H9 (cell line): ENCODE measurements at regions not wholly inside any gene's neighbourhood (a gene's known extent, or its start where the extent isn't known, plus 50 kb on each side); places are given as distances from the start of the nearest gene placed in this dataset.

Experiments used
- DNase-seq: peaks from one replicate; pipeline ENCODE4 v3.0.0-alpha.2; 2017
- H2AFZ ChIP-seq: one replicate; pipeline ENCODE4 v1.6.1; 2013; ENCODE audit warnings: mild to moderate bottlenecking, low read length, control low read depth, moderate library complexity
- H2AK5ac ChIP-seq: 2 replicates; pipeline ENCODE4 v1.6.1; 2013; ENCODE audit warnings: low read length, control low read depth, mixed read lengths; ENCODE audit not compliant: insufficient read length
- H2BK120ac ChIP-seq: one replicate; pipeline ENCODE4 v1.6.1; 2013; ENCODE audit warnings: low read depth, mild to moderate bottlenecking, low read length, control low read depth, inconsistent platforms; ENCODE audit not compliant: poor library complexity, severe bottlenecking
- H2BK12ac ChIP-seq: 2 replicates; pipeline ENCODE4 v1.6.1; 2013; ENCODE audit warnings: low read length, control low read depth, mixed read lengths, low read depth; ENCODE audit not compliant: insufficient read length
- H2BK15ac ChIP-seq: 2 replicates; pipeline ENCODE4 v1.6.1; 2013; ENCODE audit warnings: low read depth, low read length, control low read depth
- H2BK20ac ChIP-seq: one replicate; pipeline ENCODE4 v1.6.1; 2013; ENCODE audit warnings: low read depth, mild to moderate bottlenecking, low read length, control low read depth, inconsistent platforms; ENCODE audit not compliant: poor library complexity, severe bottlenecking
- H2BK5ac ChIP-seq: 2 replicates; pipeline ENCODE4 v1.6.1; 2013; ENCODE audit warnings: low read length, control low read depth, mixed read lengths; ENCODE audit not compliant: insufficient read length
- H3K14ac ChIP-seq: 2 replicates; pipeline ENCODE4 v1.6.1; 2013; ENCODE audit warnings: low read length, control low read depth; ENCODE audit not compliant: insufficient read depth
- H3K18ac ChIP-seq: 2 replicates; pipeline ENCODE4 v1.6.1; 2013; ENCODE audit warnings: low read depth, mild to moderate bottlenecking, mixed read lengths, low read length, control low read depth; ENCODE audit not compliant: insufficient read length
- H3K23ac ChIP-seq: 2 replicates; pipeline ENCODE4 v1.6.1; 2013; ENCODE audit warnings: low read length, control low read depth, mixed read lengths, low read depth; ENCODE audit not compliant: insufficient read length
- H3K23me2 ChIP-seq: 2 replicates; pipeline ENCODE4 v1.6.1; 2013; ENCODE audit warnings: low read depth, mild to moderate bottlenecking, mixed read lengths, low read length, control low read depth; ENCODE audit not compliant: insufficient read length, poor library complexity, severe bottlenecking
- H3K27ac ChIP-seq: 2 replicates; pipeline ENCODE4 v1.5.1; 2013; ENCODE audit warnings: low read length, control low read depth, mixed read lengths, low read depth; ENCODE audit not compliant: insufficient read length
- H3K27me3 ChIP-seq: 2 replicates; pipeline ENCODE4 v1.6.1; 2013; ENCODE audit warnings: low read length, control low read depth, inconsistent platforms; ENCODE audit not compliant: insufficient read depth
- H3K4ac ChIP-seq: 2 replicates; pipeline ENCODE4 v1.6.1; 2013; ENCODE audit warnings: low read depth, mild to moderate bottlenecking, control low read depth, inconsistent platforms, low read length, moderate library complexity
- H3K4me1 ChIP-seq: 2 replicates; pipeline ENCODE4 v1.6.1; 2013; ENCODE audit warnings: low read length, control low read depth, inconsistent platforms; ENCODE audit not compliant: insufficient read depth
- H3K4me2 ChIP-seq: 2 replicates; pipeline ENCODE4 v1.6.1; 2013; ENCODE audit warnings: low read length, control low read depth, mixed read lengths; ENCODE audit not compliant: insufficient read length, insufficient read depth
- H3K56ac ChIP-seq: 2 replicates; pipeline ENCODE4 v1.6.1; 2013; ENCODE audit warnings: low read depth, mild to moderate bottlenecking, mixed read lengths, low read length, control low read depth; ENCODE audit not compliant: insufficient read length
- H3K79me1 ChIP-seq: 2 replicates; pipeline ENCODE4 v1.6.1; 2013; ENCODE audit warnings: low read depth, mild to moderate bottlenecking, moderate library complexity, low read length, control low read depth, inconsistent platforms; ENCODE audit not compliant: insufficient read depth, poor library complexity, severe bottlenecking
- H3K79me2 ChIP-seq: 2 replicates; pipeline ENCODE4 v1.6.1; 2013; ENCODE audit warnings: low read length, control low read depth, inconsistent platforms; ENCODE audit not compliant: insufficient read depth
- H3K9ac ChIP-seq: 2 replicates; pipeline ENCODE4 v1.6.1; 2013; ENCODE audit warnings: low read length, control low read depth, mixed read lengths; ENCODE audit not compliant: insufficient read length; ENCODE audit errors: extremely low read depth
- H3K9me3 ChIP-seq: one replicate; pipeline ENCODE4 v1.6.1; 2013; ENCODE audit warnings: low read depth, low read length, inconsistent platforms; ENCODE audit not compliant: control insufficient read depth
- H3T11ph ChIP-seq: one replicate; pipeline ENCODE4 v1.6.1; 2013; ENCODE audit warnings: mild to moderate bottlenecking, low read length, control low read depth, inconsistent platforms
- H4K20me1 ChIP-seq: one replicate; pipeline ENCODE4 v1.6.1; 2013; ENCODE audit not compliant: control insufficient read depth, insufficient read length, insufficient read depth
- H4K5ac ChIP-seq: 2 replicates; pipeline ENCODE4 v1.6.1; 2013; ENCODE audit warnings: low read depth, mild to moderate bottlenecking, mixed read lengths, low read length, control low read depth; ENCODE audit not compliant: insufficient read length
- H4K8ac ChIP-seq: replicated peaks from 2 replicates; pipeline ENCODE4 v1.6.1; 2013; ENCODE audit warnings: low read length, control low read depth, mixed read lengths, low read depth; ENCODE audit not compliant: insufficient read length
- H4K91ac ChIP-seq: 2 replicates; pipeline ENCODE4 v1.6.1; 2013; ENCODE audit warnings: low read depth, mild to moderate bottlenecking, moderate library complexity, mixed read lengths, low read length, control low read depth; ENCODE audit not compliant: insufficient read length
- H3K27ac Mint-ChIP-seq, 3 experiments: 2 replicates in 2 of 3; 3 replicates in 1 of 3; pipeline ENCODE4 v1.8.0; 2020 to 2021; ENCODE audit warnings: mixed read lengths in 3 of 3, mild to moderate bottlenecking in 1 of 3, moderate library complexity in 1 of 3
- H3K27me3 Mint-ChIP-seq: 2 replicates; pipeline ENCODE4 v1.8.0; 2021; ENCODE audit warnings: low read depth, mild to moderate bottlenecking, moderate library complexity, mixed read lengths
- H3K36me3 Mint-ChIP-seq, 3 experiments: 2 replicates in 2 of 3; 3 replicates in 1 of 3; pipeline ENCODE4 v1.8.0; 2020 to 2021; ENCODE audit warnings: low read depth in 3 of 3, mixed read lengths in 3 of 3; ENCODE audit not compliant: insufficient read depth in 1 of 3
- H3K4me1 Mint-ChIP-seq, 2 experiments: 2 replicates each; pipeline ENCODE4 v1.8.0; 2020; ENCODE audit warnings: mixed read lengths in 2 of 2
- H3K4me3 Mint-ChIP-seq, 2 experiments: 2 replicates in 1 of 2; 3 replicates in 1 of 2; pipeline ENCODE4 v1.8.0; 2020 to 2021; ENCODE audit warnings: mild to moderate bottlenecking in 2 of 2, mixed read lengths in 2 of 2, moderate library complexity in 1 of 2
- H3K9me3 Mint-ChIP-seq, 2 experiments: 2 replicates in 1 of 2; 3 replicates in 1 of 2; pipeline ENCODE4 v1.8.0; 2020; ENCODE audit warnings: mild to moderate bottlenecking in 2 of 2, mixed read lengths in 2 of 2, moderate library complexity in 1 of 2
- CTCF ChIP-seq: fragments of 200-600 bp; sonication (generic); conservative IDR thresholded peaks from 3 replicates; pipeline ENCODE4 v1.8.0; 2021; ENCODE audit warnings: antibody characterized with exemption, mild to moderate bottlenecking
- WGBS: extraction: QIAGEN DNeasy Blood & Tissue Kit; methylation state at CpG from one replicate; pipeline ENCODE4 v1.1.7; 2013; ENCODE audit warnings: missing lambda C conversion rate, low lambda C conversion rate, mixed read lengths; ENCODE audit not compliant: insufficient read length; ENCODE audit errors: extremely low coverage; 5-methylcytosine and 5-hydroxymethylcytosine counted together

DNA sequence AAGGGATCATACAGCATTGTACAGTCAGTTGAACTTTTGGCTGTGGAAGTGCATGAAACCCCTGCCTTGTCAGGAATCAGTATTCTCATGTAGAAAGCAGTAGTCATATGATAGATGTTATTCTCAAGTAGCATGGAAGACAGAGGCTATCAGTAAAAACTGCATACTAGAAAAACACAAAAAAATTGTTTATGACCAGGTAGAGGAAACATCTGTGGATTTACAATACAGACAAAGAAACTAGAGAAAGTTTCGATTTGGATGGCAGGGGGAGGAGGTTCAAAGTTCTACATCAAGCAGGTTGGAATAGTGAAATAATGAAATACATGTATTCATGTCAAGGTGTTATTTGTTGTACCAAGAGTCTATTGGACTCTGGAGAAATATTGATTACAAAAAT, 212.3 kb upstream of the DDI1 start:
- Histone ChIP-seq H2BK15ac (no peak overlapping the region), H4K91ac (no peak overlapping the region), H2BK12ac (no peak overlapping the region), H3K9me3 (no peaks in the 10 kb centered on the region), H2BK5ac (no peak overlapping the region), H3K56ac (no peak overlapping the region), H2BK20ac (no peak overlapping the region), H3K27ac (no peak overlapping the region), H3K9ac (no peak overlapping the region), H3K4me2 (no peak overlapping the region), H3K27me3 (no peaks in the 10 kb centered on the region), H2AFZ (no peak overlapping the region), H3K14ac (no peak overlapping the region), H3K23ac (no peak overlapping the region), H3K4me1 (no peaks in the 10 kb centered on the region), H3K79me1 (no peaks in the 10 kb centered on the region), H3K79me2 (no peaks in the 10 kb centered on the region), H4K5ac (no peak overlapping the region), H3K18ac (no peak overlapping the region), H4K20me1 (no peaks in the 10 kb centered on the region), H2BK120ac (no peak overlapping the region), H3K4ac (no peak overlapping the region), H3T11ph (no peak overlapping the region), H4K8ac (no peak overlapping the region), H3K23me2 (no peaks in the 10 kb centered on the region), H2AK5ac (no peak overlapping the region)
- H3K4me3 Mint-ChIP-seq = no peak overlapping the region
- H3K4me1 Mint-ChIP-seq = no peaks in the 10 kb centered on the region
- peaks cover 5 to 21% (median 9%) of the 10 kb centered on the region in 3 experiments; a peak in 6 of 7 replicates for H3K36me3 Mint-ChIP-seq
- WGBS = no CpG with 5 or more reads among the region's 1 CpG
- DNase-seq = no peak
- no peak overlapping the region for H3K27ac Mint-ChIP-seq
- H3K27me3 Mint-ChIP-seq = no peaks in the 10 kb centered on the region
- no peak for TF ChIP-seq CTCF
- peaks cover 21 to 23% of the 10 kb centered on the region in 2 experiments for H3K9me3 Mint-ChIP-seq
